ENCODE measurements at regions not wholly inside any gene's neighbourhood (a gene's known extent, or its start where the extent isn't known, plus 50 kb on each side); places are given as distances from the start of the nearest gene placed in this dataset.

- Histone ChIP-seq H2AFZ (ENCODE audit: low read depth, low read length) (no peak overlapping the region), H3K27ac (ENCODE audit: low read length) (no peak overlapping the region), H4K20me1 (ENCODE audit: insufficient read depth) (no peaks in the 10 kb centered on the region), H3K36me3 (ENCODE audit: insufficient read depth, low read length) (no peaks in the 10 kb centered on the region), H3K79me2 (replicated peaks; ENCODE audit: insufficient read depth, low read length) (no peaks in the 10 kb centered on the region), H3K9me2 (ENCODE audit: insufficient read depth, low read length) (no peaks in the 10 kb centered on the region), H3K9ac (ENCODE audit: low read length) (no peak overlapping the region), H3K9me3 (ENCODE audit: low read length) (no peaks in the 10 kb centered on the region), H3K4me2 (ENCODE audit: low read length) (no peak overlapping the region), H3F3A (ENCODE audit: insufficient read depth, low read length, poor library complexity, severe bottlenecking) (no peaks in the 10 kb centered on the region), H3K4me3 (ENCODE audit: low read length) (no peak overlapping the region), H3K27me3 (ENCODE audit: insufficient read depth, low read depth, low read length) (no peaks in the 10 kb centered on the region)
- TF ChIP-seq TAF1 (IDR thresholded peaks at IDR 0.05; ENCODE audit: low read depth) (no peak), EZH2 (IDR thresholded peaks at IDR 0.05; ENCODE audit: borderline replicate concordance, insufficient read depth, low read length, poor library complexity, severe bottlenecking) (no peak), REST (IDR thresholded peaks at IDR 0.05; ENCODE audit: borderline replicate concordance) (no peak), EP300 (conservative IDR thresholded peaks at IDR 0.05; ENCODE audit: poor library complexity, severe bottlenecking) (no peak), POLR2AphosphoS5 (IDR thresholded peaks at IDR 0.05) (no peak), MXI1 (conservative IDR thresholded peaks at IDR 0.05; ENCODE audit: poor library complexity, severe bottlenecking) (no peak), SMC3 (conservative IDR thresholded peaks at IDR 0.05; ENCODE audit: poor library complexity) (no peak), RAD21 (conservative IDR thresholded peaks at IDR 0.05) (no peak)
- TF ChIP-seq, protein P1, sequence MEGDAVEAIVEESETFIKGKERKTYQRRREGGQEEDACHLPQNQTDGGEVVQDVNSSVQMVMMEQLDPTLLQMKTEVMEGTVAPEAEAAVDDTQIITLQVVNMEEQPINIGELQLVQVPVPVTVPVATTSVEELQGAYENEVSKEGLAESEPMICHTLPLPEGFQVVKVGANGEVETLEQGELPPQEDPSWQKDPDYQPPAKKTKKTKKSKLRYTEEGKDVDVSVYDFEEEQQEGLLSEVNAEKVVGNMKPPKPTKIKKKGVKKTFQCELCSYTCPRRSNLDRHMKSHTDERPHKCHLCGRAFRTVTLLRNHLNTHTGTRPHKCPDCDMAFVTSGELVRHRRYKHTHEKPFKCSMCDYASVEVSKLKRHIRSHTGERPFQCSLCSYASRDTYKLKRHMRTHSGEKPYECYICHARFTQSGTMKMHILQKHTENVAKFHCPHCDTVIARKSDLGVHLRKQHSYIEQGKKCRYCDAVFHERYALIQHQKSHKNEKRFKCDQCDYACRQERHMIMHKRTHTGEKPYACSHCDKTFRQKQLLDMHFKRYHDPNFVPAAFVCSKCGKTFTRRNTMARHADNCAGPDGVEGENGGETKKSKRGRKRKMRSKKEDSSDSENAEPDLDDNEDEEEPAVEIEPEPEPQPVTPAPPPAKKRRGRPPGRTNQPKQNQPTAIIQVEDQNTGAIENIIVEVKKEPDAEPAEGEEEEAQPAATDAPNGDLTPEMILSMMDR (IDR thresholded peaks at IDR 0.05; ENCODE audit: poor library complexity, severe bottlenecking) = no peak
These were observed 58.3 kb upstream of the TRPM1 start for GRCh38 chr15:31159837-31160236.

DNA sequence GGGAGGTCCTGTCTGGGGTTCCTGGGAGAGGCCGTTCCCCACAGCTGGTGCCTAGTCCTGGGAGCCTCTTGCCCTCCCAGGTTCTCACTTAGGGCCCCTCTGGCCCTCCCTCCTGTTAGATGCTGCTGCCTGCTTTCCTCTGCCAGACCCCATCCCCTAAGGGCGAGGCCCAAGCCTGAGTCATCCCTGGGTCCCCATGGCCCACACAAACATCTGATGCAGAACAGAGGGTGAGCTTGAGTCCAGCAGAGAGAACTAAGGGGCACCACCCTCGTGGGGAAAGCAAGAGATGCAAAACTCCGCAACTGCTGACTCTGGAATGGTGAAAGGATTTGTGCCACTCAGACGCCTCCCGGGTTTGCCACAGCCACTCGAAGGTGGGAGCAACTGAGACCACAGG, 58.8 kb upstream of the TRPM1 start:
- H3F3A ChIP-seq (ENCODE audit: insufficient read depth, low read length, poor library complexity, severe bottlenecking) = no peaks in the 10 kb centered on the region
- no peak overlapping the region for H2AFZ ChIP-seq (ENCODE audit: low read depth, low read length)
- H3K27ac ChIP-seq (ENCODE audit: low read length) = no peak overlapping the region
- H3K79me2 ChIP-seq (replicated peaks; ENCODE audit: insufficient read depth, low read length) = no peaks in the 10 kb centered on the region
- no peaks in the 10 kb centered on the region for H3K9me3 ChIP-seq (ENCODE audit: low read length)
- TF ChIP-seq EZH2 (IDR thresholded peaks at IDR 0.05; ENCODE audit: borderline replicate concordance, insufficient read depth, low read length, poor library complexity, severe bottlenecking) = no peak
- no peak for TF ChIP-seq POLR2AphosphoS5 (IDR thresholded peaks at IDR 0.05)
- TF ChIP-seq MXI1 (conservative IDR thresholded peaks at IDR 0.05; ENCODE audit: poor library complexity, severe bottlenecking) = no peak
- no peak overlapping the region for H3K4me3 ChIP-seq (ENCODE audit: low read length)
- no peaks in the 10 kb centered on the region for H3K36me3 ChIP-seq (ENCODE audit: insufficient read depth, low read length)
- no peaks in the 10 kb centered on the region for H4K20me1 ChIP-seq (ENCODE audit: insufficient read depth)
- H3K9ac ChIP-seq (ENCODE audit: low read length) = no peak overlapping the region
- H3K4me2 ChIP-seq (ENCODE audit: low read length) = no peak overlapping the region
- no peaks in the 10 kb centered on the region for H3K9me2 ChIP-seq (ENCODE audit: insufficient read depth, low read length)
- no peaks in the 10 kb centered on the region for H3K27me3 ChIP-seq (ENCODE audit: insufficient read depth, low read depth, low read length)
